ENCODE measurements at regions not wholly inside any gene's neighbourhood (a gene's known extent, or its start where the extent isn't known, plus 50 kb on each side); places are given as distances from the start of the nearest gene placed in this dataset.

- TF ChIP-seq CTCF (IDR thresholded peaks at IDR 0.05; ENCODE audit: insufficient read depth, low read depth, low read length) (no peak), EZH2 (IDR thresholded peaks at IDR 0.05; ENCODE audit: insufficient read depth, low read length) (no peak)
- H4K20me1 ChIP-seq (ENCODE audit: insufficient read depth, low read length) = no peaks in the 10 kb centered on the region
- Mint-ChIP-seq H3K27me3 (ENCODE audit: low read depth, unreplicated experiment) (no peaks in the 10 kb centered on the region), H3K27ac (ENCODE audit: unreplicated experiment) (no peak overlapping the region), H3K9me3 (ENCODE audit: unreplicated experiment) (no peaks in the 10 kb centered on the region), H3K4me1 (ENCODE audit: low read depth, unreplicated experiment) (no peaks in the 10 kb centered on the region), H3K36me3 (ENCODE audit: low read depth, unreplicated experiment) (no peaks in the 10 kb centered on the region), H3K4me3 (ENCODE audit: unreplicated experiment) (no peak overlapping the region)
- FAIRE-seq (no peak), DNase-seq (ENCODE audit: low read depth) (no peak)
- no peak overlapping the region for H3K4me3 ChIP-seq (ENCODE audit: insufficient read depth, low read depth, low read length)
- no peak overlapping the region for H2AFZ ChIP-seq (ENCODE audit: low read depth, low read length)
- H3K9me3 ChIP-seq (ENCODE audit: insufficient read depth, low read depth, low read length) = no peaks in the 10 kb centered on the region
- H3K27ac ChIP-seq (ENCODE audit: low read depth, low read length) = no peak overlapping the region
- no peak overlapping the region for H3K4me2 ChIP-seq (ENCODE audit: low read length)
- H3K4me1 ChIP-seq (ENCODE audit: insufficient read depth, low read length) = no peaks in the 10 kb centered on the region
- H3K79me2 ChIP-seq (ENCODE audit: insufficient read depth, low read length) = no peaks in the 10 kb centered on the region
- H3K27me3 ChIP-seq (ENCODE audit: insufficient read depth, low read length) = no peaks in the 10 kb centered on the region
- no peaks in the 10 kb centered on the region for H3K36me3 ChIP-seq (ENCODE audit: insufficient read depth, low read length)
- H3K9ac ChIP-seq (ENCODE audit: low read length) = no peak overlapping the region
Observed at GRCh38 chr7:125495997-125496396, 566.4 kb upstream of the POT1 start.

DNA sequence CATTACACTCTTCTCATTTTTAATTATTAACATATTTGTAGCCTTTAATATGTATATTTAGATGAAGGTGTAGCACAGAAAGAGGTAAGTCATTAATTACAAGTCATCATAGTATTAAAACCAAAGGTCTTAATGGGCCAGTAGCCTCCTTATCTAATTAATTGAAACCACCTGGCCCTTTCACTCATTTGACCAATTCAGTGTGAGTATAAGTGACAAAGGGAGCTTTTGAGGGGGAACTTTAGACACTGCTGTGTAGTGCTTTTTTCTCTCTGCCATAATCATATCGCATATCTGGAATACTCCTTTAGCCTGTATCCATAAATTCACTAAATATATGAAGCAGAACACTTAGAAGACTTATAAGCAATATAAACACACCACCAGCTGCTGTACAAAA is 562.9 kb upstream of the POT1 start:
- Histone ChIP-seq H2AFZ (ENCODE audit: low read depth, low read length) (no peak overlapping the region), H3K79me2 (ENCODE audit: insufficient read depth, low read length) (no peaks in the 10 kb centered on the region), H3K27me3 (ENCODE audit: insufficient read depth, low read length) (no peaks in the 10 kb centered on the region), H3K36me3 (ENCODE audit: insufficient read depth, low read length) (no peaks in the 10 kb centered on the region), H3K27ac (ENCODE audit: low read depth, low read length) (no peak overlapping the region), H3K4me3 (ENCODE audit: insufficient read depth, low read depth, low read length) (no peak overlapping the region), H3K9ac (ENCODE audit: low read length) (no peak overlapping the region), H3K4me1 (ENCODE audit: insufficient read depth, low read length) (no peaks in the 10 kb centered on the region), H3K4me2 (ENCODE audit: low read length) (no peak overlapping the region), H3K9me3 (ENCODE audit: insufficient read depth, low read depth, low read length) (no peaks in the 10 kb centered on the region), H4K20me1 (ENCODE audit: insufficient read depth, low read length) (no peaks in the 10 kb centered on the region)
- no peaks in the 10 kb centered on the region for H3K27me3 Mint-ChIP-seq (ENCODE audit: low read depth, unreplicated experiment)
- DNase-seq (ENCODE audit: low read depth) = no peak
- H3K36me3 Mint-ChIP-seq (ENCODE audit: low read depth, unreplicated experiment) = no peaks in the 10 kb centered on the region
- FAIRE-seq = no peak
- H3K4me3 Mint-ChIP-seq (ENCODE audit: unreplicated experiment) = no peak overlapping the region
- H3K27ac Mint-ChIP-seq (ENCODE audit: unreplicated experiment) = no peak overlapping the region
- TF ChIP-seq CTCF (IDR thresholded peaks at IDR 0.05; ENCODE audit: insufficient read depth, low read depth, low read length) (no peak), EZH2 (IDR thresholded peaks at IDR 0.05; ENCODE audit: insufficient read depth, low read length) (no peak)
- H3K9me3 Mint-ChIP-seq (ENCODE audit: unreplicated experiment) = no peaks in the 10 kb centered on the region
- no peaks in the 10 kb centered on the region for H3K4me1 Mint-ChIP-seq (ENCODE audit: low read depth, unreplicated experiment)

- TF ChIP-seq EZH2 (IDR thresholded peaks at IDR 0.05; ENCODE audit: insufficient read depth, low read length) (no peak), CTCF (IDR thresholded peaks at IDR 0.05; ENCODE audit: insufficient read depth, low read depth, low read length) (no peak)
- H3K27me3 Mint-ChIP-seq (ENCODE audit: low read depth, unreplicated experiment) = no peaks in the 10 kb centered on the region
Observed at GRCh38 chr7:125491137-125491536, 561.5 kb upstream of the POT1 start.

More at GRCh38 chr7:125491137-125491536, 561.5 kb upstream of the POT1 start:
- H3K4me1 Mint-ChIP-seq (ENCODE audit: low read depth, unreplicated experiment) = no peaks in the 10 kb centered on the region
- H3K36me3 Mint-ChIP-seq (ENCODE audit: low read depth, unreplicated experiment) = no peaks in the 10 kb centered on the region
- H3K36me3 ChIP-seq (ENCODE audit: insufficient read depth, low read length) = no peaks in the 10 kb centered on the region
- no peaks in the 10 kb centered on the region for H3K9me3 Mint-ChIP-seq (ENCODE audit: unreplicated experiment)
- no peak overlapping the region for H3K4me3 ChIP-seq (ENCODE audit: insufficient read depth, low read depth, low read length)
- H3K79me2 ChIP-seq (ENCODE audit: insufficient read depth, low read length) = no peaks in the 10 kb centered on the region
- no peak overlapping the region for H3K27ac Mint-ChIP-seq (ENCODE audit: unreplicated experiment)
- H2AFZ ChIP-seq (ENCODE audit: low read depth, low read length) = no peak overlapping the region
- H3K27ac ChIP-seq (ENCODE audit: low read depth, low read length) = no peak overlapping the region
- no peak overlapping the region for H3K9ac ChIP-seq (ENCODE audit: low read length)
- H3K4me3 Mint-ChIP-seq (ENCODE audit: unreplicated experiment) = no peak overlapping the region
- no peak for DNase-seq (ENCODE audit: low read depth)
- FAIRE-seq = no peak
- H4K20me1 ChIP-seq (ENCODE audit: insufficient read depth, low read length) = no peaks in the 10 kb centered on the region
- no peaks in the 10 kb centered on the region for H3K4me1 ChIP-seq (ENCODE audit: insufficient read depth, low read length)
- H3K4me2 ChIP-seq (ENCODE audit: low read length) = no peak overlapping the region
- H3K9me3 ChIP-seq (ENCODE audit: insufficient read depth, low read depth, low read length) = no peaks in the 10 kb centered on the region
- H3K27me3 ChIP-seq (ENCODE audit: insufficient read depth, low read length) = no peaks in the 10 kb centered on the region

Data from astrocyte (in vitro differentiated cells and primary cell).